Gastrocnemius medialis (tissue), 4 donors: ENCODE measurements at regions not wholly inside any gene's neighbourhood (a gene's known extent, or its start where the extent isn't known, plus 50 kb on each side); places are given as distances from the start of the nearest gene placed in this dataset.

Source experiments
- POLR2A ChIP-seq, 2 donors: fragments of 450-650 bp; IDR thresholded peaks; one replicate each; pipeline ENCODE4 v1.6.1; 2017; ENCODE audit warnings: antibody characterized with exemption in 2 of 2, mild to moderate bottlenecking in 2 of 2, moderate library complexity in 2 of 2
- TF ChIP-seq, protein P1 (sequence below), 5 experiments: fragments of 450-650 bp in 3 of 5; fragments of 200-600 bp in 2 of 5; sonication (generic) in 2 of 5; IDR thresholded peaks in 4 of 5; conservative IDR thresholded peaks in 1 of 5; 1 replicate in 4 of 5; 2 replicates in 1 of 5; pipeline ENCODE4 v1.5.1; 2016 to 2019; ENCODE audit warnings: antibody characterized with exemption in 5 of 5, mild to moderate bottlenecking in 3 of 5, moderate library complexity in 3 of 5

GRCh38 chr10:126806991-126807702 lies 98.1 kb upstream of the DOCK1 start:
- TF ChIP-seq, protein P1, sequence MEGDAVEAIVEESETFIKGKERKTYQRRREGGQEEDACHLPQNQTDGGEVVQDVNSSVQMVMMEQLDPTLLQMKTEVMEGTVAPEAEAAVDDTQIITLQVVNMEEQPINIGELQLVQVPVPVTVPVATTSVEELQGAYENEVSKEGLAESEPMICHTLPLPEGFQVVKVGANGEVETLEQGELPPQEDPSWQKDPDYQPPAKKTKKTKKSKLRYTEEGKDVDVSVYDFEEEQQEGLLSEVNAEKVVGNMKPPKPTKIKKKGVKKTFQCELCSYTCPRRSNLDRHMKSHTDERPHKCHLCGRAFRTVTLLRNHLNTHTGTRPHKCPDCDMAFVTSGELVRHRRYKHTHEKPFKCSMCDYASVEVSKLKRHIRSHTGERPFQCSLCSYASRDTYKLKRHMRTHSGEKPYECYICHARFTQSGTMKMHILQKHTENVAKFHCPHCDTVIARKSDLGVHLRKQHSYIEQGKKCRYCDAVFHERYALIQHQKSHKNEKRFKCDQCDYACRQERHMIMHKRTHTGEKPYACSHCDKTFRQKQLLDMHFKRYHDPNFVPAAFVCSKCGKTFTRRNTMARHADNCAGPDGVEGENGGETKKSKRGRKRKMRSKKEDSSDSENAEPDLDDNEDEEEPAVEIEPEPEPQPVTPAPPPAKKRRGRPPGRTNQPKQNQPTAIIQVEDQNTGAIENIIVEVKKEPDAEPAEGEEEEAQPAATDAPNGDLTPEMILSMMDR (IDR thresholded peaks at IDR 0.05 in 4 of 5, conservative IDR thresholded peaks at IDR 0.05 in 1 of 5): no peak
- TF ChIP-seq POLR2A (IDR thresholded peaks at IDR 0.05): no peak
